GM23338 (cell line): ENCODE measurements at regions not wholly inside any gene's neighbourhood (a gene's known extent, or its start where the extent isn't known, plus 50 kb on each side); places are given as distances from the start of the nearest gene placed in this dataset.

Experiments
- EZH2 ChIP-seq: fragments of 200-600 bp; sonication (generic); IDR thresholded peaks from one replicate; pipeline ENCODE4 v1.8.0; 2017; ENCODE audit warnings: antibody characterized with exemption, mild to moderate bottlenecking, low read depth; ENCODE audit not compliant: unreplicated experiment
- EZH2phosphoT487 ChIP-seq: fragments of 200-600 bp; sonication (generic); IDR thresholded peaks from one replicate; pipeline ENCODE4 v1.8.1; 2018; ENCODE audit warnings: antibody characterized with exemption; ENCODE audit not compliant: unreplicated experiment
- JUNB ChIP-seq: IDR thresholded peaks from one replicate; pipeline ENCODE4 v1.6.1; 2016; ENCODE audit warnings: antibody characterized with exemption; ENCODE audit not compliant: unreplicated experiment
- NANOG ChIP-seq: IDR thresholded peaks from 2 replicates; pipeline ENCODE4 v1.6.1; 2016; ENCODE audit warnings: antibody characterized with exemption, borderline replicate concordance
- POLR2AphosphoS5 ChIP-seq: IDR thresholded peaks from 2 replicates; pipeline ENCODE4 v1.6.1; 2016; ENCODE audit warnings: antibody characterized with exemption, low read depth
- ZNF462 ChIP-seq: fragments of 250-450 bp; sonication (Bioruptor Pico); IDR thresholded peaks from 2 replicates; pipeline ENCODE4 v1.5.0; 2020; ENCODE audit warnings: mild to moderate bottlenecking, moderate library complexity
- TF ChIP-seq, protein P1 (sequence below), 2 experiments: fragments of 200-600 bp in 1 of 2; sonication (generic) in 1 of 2; conservative IDR thresholded peaks; 2 replicates each; pipeline versions ENCODE4 v1.5.1 to v1.6.1; 2016 to 2017; ENCODE audit warnings: antibody characterized with exemption in 2 of 2, low read depth in 2 of 2, mild to moderate bottlenecking in 2 of 2, moderate library complexity in 1 of 2
- TF ChIP-seq, protein P2 (sequence below): IDR thresholded peaks from one replicate; pipeline ENCODE4 v1.6.1; 2018; ENCODE audit warnings: antibody characterized with exemption; ENCODE audit not compliant: unreplicated experiment

GRCh38 chr12:84767079-84767478, 145.5 kb downstream of the SLC6A15 start:
- TF ChIP-seq, protein P1, sequence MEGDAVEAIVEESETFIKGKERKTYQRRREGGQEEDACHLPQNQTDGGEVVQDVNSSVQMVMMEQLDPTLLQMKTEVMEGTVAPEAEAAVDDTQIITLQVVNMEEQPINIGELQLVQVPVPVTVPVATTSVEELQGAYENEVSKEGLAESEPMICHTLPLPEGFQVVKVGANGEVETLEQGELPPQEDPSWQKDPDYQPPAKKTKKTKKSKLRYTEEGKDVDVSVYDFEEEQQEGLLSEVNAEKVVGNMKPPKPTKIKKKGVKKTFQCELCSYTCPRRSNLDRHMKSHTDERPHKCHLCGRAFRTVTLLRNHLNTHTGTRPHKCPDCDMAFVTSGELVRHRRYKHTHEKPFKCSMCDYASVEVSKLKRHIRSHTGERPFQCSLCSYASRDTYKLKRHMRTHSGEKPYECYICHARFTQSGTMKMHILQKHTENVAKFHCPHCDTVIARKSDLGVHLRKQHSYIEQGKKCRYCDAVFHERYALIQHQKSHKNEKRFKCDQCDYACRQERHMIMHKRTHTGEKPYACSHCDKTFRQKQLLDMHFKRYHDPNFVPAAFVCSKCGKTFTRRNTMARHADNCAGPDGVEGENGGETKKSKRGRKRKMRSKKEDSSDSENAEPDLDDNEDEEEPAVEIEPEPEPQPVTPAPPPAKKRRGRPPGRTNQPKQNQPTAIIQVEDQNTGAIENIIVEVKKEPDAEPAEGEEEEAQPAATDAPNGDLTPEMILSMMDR (conservative IDR thresholded peaks at IDR 0.05; ENCODE audit: low read depth in 2 of 2) = no peak
- TF ChIP-seq POLR2AphosphoS5 = no peak
- no peak for TF ChIP-seq EZH2phosphoT487
- TF ChIP-seq, protein P2, sequence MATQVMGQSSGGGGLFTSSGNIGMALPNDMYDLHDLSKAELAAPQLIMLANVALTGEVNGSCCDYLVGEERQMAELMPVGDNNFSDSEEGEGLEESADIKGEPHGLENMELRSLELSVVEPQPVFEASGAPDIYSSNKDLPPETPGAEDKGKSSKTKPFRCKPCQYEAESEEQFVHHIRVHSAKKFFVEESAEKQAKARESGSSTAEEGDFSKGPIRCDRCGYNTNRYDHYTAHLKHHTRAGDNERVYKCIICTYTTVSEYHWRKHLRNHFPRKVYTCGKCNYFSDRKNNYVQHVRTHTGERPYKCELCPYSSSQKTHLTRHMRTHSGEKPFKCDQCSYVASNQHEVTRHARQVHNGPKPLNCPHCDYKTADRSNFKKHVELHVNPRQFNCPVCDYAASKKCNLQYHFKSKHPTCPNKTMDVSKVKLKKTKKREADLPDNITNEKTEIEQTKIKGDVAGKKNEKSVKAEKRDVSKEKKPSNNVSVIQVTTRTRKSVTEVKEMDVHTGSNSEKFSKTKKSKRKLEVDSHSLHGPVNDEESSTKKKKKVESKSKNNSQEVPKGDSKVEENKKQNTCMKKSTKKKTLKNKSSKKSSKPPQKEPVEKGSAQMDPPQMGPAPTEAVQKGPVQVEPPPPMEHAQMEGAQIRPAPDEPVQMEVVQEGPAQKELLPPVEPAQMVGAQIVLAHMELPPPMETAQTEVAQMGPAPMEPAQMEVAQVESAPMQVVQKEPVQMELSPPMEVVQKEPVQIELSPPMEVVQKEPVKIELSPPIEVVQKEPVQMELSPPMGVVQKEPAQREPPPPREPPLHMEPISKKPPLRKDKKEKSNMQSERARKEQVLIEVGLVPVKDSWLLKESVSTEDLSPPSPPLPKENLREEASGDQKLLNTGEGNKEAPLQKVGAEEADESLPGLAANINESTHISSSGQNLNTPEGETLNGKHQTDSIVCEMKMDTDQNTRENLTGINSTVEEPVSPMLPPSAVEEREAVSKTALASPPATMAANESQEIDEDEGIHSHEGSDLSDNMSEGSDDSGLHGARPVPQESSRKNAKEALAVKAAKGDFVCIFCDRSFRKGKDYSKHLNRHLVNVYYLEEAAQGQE = no peak
- no peak for TF ChIP-seq JUNB
- TF ChIP-seq EZH2 = no peak
- TF ChIP-seq NANOG = no peak
- no peak for TF ChIP-seq ZNF462 (CRISPR knock-in tag)
